IMR-90 (cell line): ENCODE measurements at regions not wholly inside any gene's neighbourhood (a gene's known extent, or its start where the extent isn't known, plus 50 kb on each side); places are given as distances from the start of the nearest gene placed in this dataset.

Experiments used
- ATAC-seq: fragments of 200-7000 bp; cut with Tn5 transposase; 2 replicates; pipeline ENCODE4 v1.9.1; 2020; ENCODE audit warnings: low read depth, mild to moderate bottlenecking, moderate library complexity
- BruUV-seq: library from RNA; stranded (reverse); fragments of 400-500 nt; replicated peaks from 2 replicates; lab custom pipeline; 2021; lab: Mats Ljungman, UMichigan
- CTCF ChIA-PET: fragments of 300-600 bp; formaldehyde crosslinking; extraction: SDS; loops from one replicate; lab custom pipeline; 2021; ENCODE audit warnings: antibody characterized with exemption; lab: Yijun Ruan, JAX
- POLR2A ChIA-PET: fragments of 300-600 bp; sonication (Branson Sonifier 250); formaldehyde crosslinking; loops from one replicate; lab custom pipeline; 2022; ENCODE audit warnings: antibody characterized with exemption; ENCODE audit not compliant: unreplicated experiment; lab: Charles Lee
- DNase-seq: peaks from one replicate; pipeline ENCODE4 v3.0.0; 2013
- H2AFZ ChIP-seq: replicated peaks from 2 replicates; pipeline ENCODE3; 2013; ENCODE audit warnings: low read length, mild to moderate bottlenecking; ENCODE audit not compliant: poor library complexity
- H2AK5ac ChIP-seq: 2 replicates; pipeline ENCODE4 v1.6.1; 2013; ENCODE audit warnings: low read depth, low read length, inconsistent platforms
- H2AK9ac ChIP-seq: replicated peaks from 2 replicates; pipeline ENCODE3; 2013; ENCODE audit warnings: mild to moderate bottlenecking, low read depth, low read length, moderate library complexity; ENCODE audit not compliant: poor library complexity
- H2BK120ac ChIP-seq: 2 replicates; pipeline ENCODE4 v1.6.1; 2013; ENCODE audit warnings: low read depth, low read length, inconsistent platforms
- H2BK15ac ChIP-seq: 3 replicates; pipeline ENCODE4 v1.6.1; 2013; ENCODE audit warnings: low read depth, low read length, inconsistent platforms
- H2BK20ac ChIP-seq: 2 replicates; pipeline ENCODE4 v1.6.1; 2013; ENCODE audit warnings: low read depth, mild to moderate bottlenecking, inconsistent platforms, low read length, moderate library complexity
- H2BK5ac ChIP-seq: 2 replicates; pipeline ENCODE4 v1.6.1; 2013; ENCODE audit warnings: mild to moderate bottlenecking, low read depth, low read length, inconsistent platforms; ENCODE audit not compliant: poor library complexity, severe bottlenecking
- H3K14ac ChIP-seq: replicated peaks from 2 replicates; pipeline ENCODE4 v1.6.1; 2013; ENCODE audit warnings: low read depth, low read length, inconsistent platforms
- H3K18ac ChIP-seq: 2 replicates; pipeline ENCODE4 v1.6.1; 2013; ENCODE audit warnings: low read depth, low read length, control low read depth
- H3K23ac ChIP-seq: 2 replicates; pipeline ENCODE4 v1.6.1; 2013; ENCODE audit warnings: low read depth, low read length, inconsistent platforms
- H3K27ac ChIP-seq: 2 replicates; pipeline ENCODE4 v1.5.1; 2013; ENCODE audit warnings: mild to moderate bottlenecking, control low read depth, low read length; ENCODE audit not compliant: insufficient read depth
- H3K27me3 ChIP-seq: 2 replicates; pipeline ENCODE4 v1.6.1; 2013; ENCODE audit warnings: low read length; ENCODE audit not compliant: control insufficient read depth, insufficient read depth
- H3K36me3 ChIP-seq: 2 replicates; pipeline ENCODE4 v1.6.1; 2013; ENCODE audit warnings: low read length, mixed read lengths; ENCODE audit not compliant: control insufficient read depth, insufficient read depth
- H3K4ac ChIP-seq: 2 replicates; pipeline ENCODE4 v1.6.1; 2013; ENCODE audit warnings: low read depth, low read length, inconsistent platforms
- H3K4me1 ChIP-seq: 2 replicates; pipeline ENCODE4 v1.6.1; 2013; ENCODE audit warnings: low read length, mixed read lengths; ENCODE audit not compliant: control insufficient read depth, insufficient read depth
- H3K4me2 ChIP-seq: 2 replicates; pipeline ENCODE4 v1.6.1; 2013; ENCODE audit warnings: low read depth, mild to moderate bottlenecking, control low read depth, low read length, moderate library complexity
- H3K4me3 ChIP-seq: 2 replicates; pipeline ENCODE4 v1.5.1; 2013; ENCODE audit warnings: low read depth, mild to moderate bottlenecking, control low read depth, low read length, moderate library complexity; ENCODE audit not compliant: insufficient read depth
- H3K56ac ChIP-seq: 2 replicates; pipeline ENCODE4 v1.6.1; 2013; ENCODE audit warnings: low read length, inconsistent platforms; ENCODE audit not compliant: insufficient read depth; ENCODE audit errors: extremely low read depth
- H3K79me1 ChIP-seq, 2 experiments: 2 replicates each; pipeline ENCODE4 v1.6.1; 2013; ENCODE audit warnings: low read length in 2 of 2, inconsistent platforms in 1 of 2, low read depth in 1 of 2
- H3K9ac ChIP-seq: 2 replicates; pipeline ENCODE4 v1.6.1; 2013; ENCODE audit warnings: low read depth, low read length, control low read depth
- H3K9me1 ChIP-seq: 2 replicates; pipeline ENCODE4 v1.6.1; 2013; ENCODE audit warnings: low read length, inconsistent platforms; ENCODE audit not compliant: insufficient read depth
- H3K9me3 ChIP-seq: 2 replicates; pipeline ENCODE4 v1.6.1; 2013; ENCODE audit warnings: low read length; ENCODE audit not compliant: control insufficient read depth, insufficient read depth
- H4K20me1 ChIP-seq: 2 replicates; pipeline ENCODE4 v1.6.1; 2013; ENCODE audit warnings: low read length, inconsistent platforms; ENCODE audit not compliant: insufficient read depth
- H4K5ac ChIP-seq: 2 replicates; pipeline ENCODE4 v1.6.1; 2013; ENCODE audit warnings: mild to moderate bottlenecking, low read depth, low read length, control low read depth
- H4K8ac ChIP-seq, 2 experiments: 2 replicates each; pipeline ENCODE4 v1.6.1; 2013; ENCODE audit warnings: low read depth in 2 of 2, low read length in 2 of 2, control low read depth in 1 of 2, inconsistent platforms in 1 of 2
- H4K91ac ChIP-seq: 2 replicates; pipeline ENCODE4 v1.6.1; 2013; ENCODE audit warnings: low read depth, low read length, inconsistent platforms; ENCODE audit not compliant: insufficient read depth
- BHLHE40 ChIP-seq: fragments of 150-350 bp; IDR thresholded peaks from 2 replicates; pipeline ENCODE4 v1.6.1; 2016; ENCODE audit warnings: mild to moderate bottlenecking, low read depth, low read length
- CTCF ChIP-seq: conservative IDR thresholded peaks from 2 replicates; pipeline ENCODE4 v1.5.1; 2012; ENCODE audit warnings: mild to moderate bottlenecking, low read depth, low read length, improper control_type of control experiment
- ELK1 ChIP-seq: fragments of 150-350 bp; IDR thresholded peaks from 2 replicates; pipeline ENCODE4 v1.6.1; 2016; ENCODE audit warnings: low read depth, mild to moderate bottlenecking, low read length, moderate library complexity, borderline replicate concordance
- POLR2A ChIP-seq: IDR thresholded peaks from 2 replicates; pipeline ENCODE4 v1.6.1; 2012; ENCODE audit warnings: mild to moderate bottlenecking, low read depth, low read length
- RCOR1 ChIP-seq: IDR thresholded peaks from 2 replicates; pipeline ENCODE4 v1.6.1; 2012; ENCODE audit warnings: mild to moderate bottlenecking, low read length, improper control_type of control experiment; ENCODE audit not compliant: insufficient replicate concordance
- RFX5 ChIP-seq: IDR thresholded peaks from 2 replicates; pipeline ENCODE4 v1.8.0; 2012; ENCODE audit warnings: low read depth, mild to moderate bottlenecking, low read length, moderate library complexity
- USF2 ChIP-seq: fragments of 150-350 bp; IDR thresholded peaks from 2 replicates; pipeline ENCODE4 v1.6.1; 2017; ENCODE audit warnings: mild to moderate bottlenecking, antibody characterized with exemption, low read length, low read depth
- dilution Hi-C: fragments of 300-500 bp; cut with HindIII; formaldehyde crosslinking; loops from one replicate; pipeline ENCODE4 v1.14.3; 2018; ENCODE audit warnings: low sequenced_read_pairs; ENCODE audit not compliant: unreplicated experiment
- in situ Hi-C: fragments of 300-500 bp; cut with MboI; formaldehyde crosslinking; loops from 3 replicates; pipeline ENCODE4 v1.14.3; 2019; ENCODE audit warnings: low sequenced_read_pairs, inconsistent platforms, mixed read lengths
- intact Hi-C: fragments of 100-400 bp; cut with micrococcal nuclease; formaldehyde crosslinking; loops from 2 replicates; pipeline ENCODE4 v1.10.0; 2022

GRCh38 chr3:130576375-130577266 lies 59.6 kb downstream of the COL6A6 start (continued):
- no peak for TF ChIP-seq ELK1

GRCh38 chr3:130582457-130583153 lies 65.6 kb downstream of the COL6A6 start:
- Histone ChIP-seq H3K23ac (no peak overlapping the region), H2BK5ac (no peak overlapping the region), H4K8ac (no peak overlapping the region), H3K18ac (no peak overlapping the region), H3K14ac (no peak overlapping the region), H3K9me1 (no peaks in the 10 kb centered on the region), H3K27ac (no peak overlapping the region), H2AFZ (no peak overlapping the region), H3K4me2 (no peak overlapping the region), H4K5ac (no peak overlapping the region), H3K4me3 (no peak overlapping the region), H4K20me1 (no peaks in the 10 kb centered on the region), H3K56ac (no peak overlapping the region), H2BK15ac (no peak overlapping the region), H3K4me1 (no peaks in the 10 kb centered on the region), H2AK5ac (no peak overlapping the region), H3K9ac (no peak overlapping the region), H3K9me3 (no peaks in the 10 kb centered on the region), H2BK20ac (no peak overlapping the region), H3K36me3 (no peaks in the 10 kb centered on the region), H4K91ac (no peak overlapping the region), H2BK120ac (no peak overlapping the region), H2AK9ac (no peak overlapping the region), H3K27me3 (peaks cover 2% of the 10 kb centered on the region), H3K79me1 (no peaks in the 10 kb centered on the region), H3K4ac (no peak overlapping the region)
- in situ Hi-C loops (no loop called here), dilution Hi-C loops (no loop called here), intact Hi-C loops (no loop called here)
- POLR2A ChIA-PET, result no interaction called here
- ATAC-seq (no peak), DNase-seq (no peak)
- no TSS peak for BruUV-seq
- TF ChIP-seq POLR2A, result no peak
- TF ChIP-seq CTCF, result no peak
- TF ChIP-seq ELK1, result no peak
- no peak for TF ChIP-seq USF2
- no peak for TF ChIP-seq RCOR1
- TF ChIP-seq RFX5, result no peak
- TF ChIP-seq BHLHE40, result no peak
- CTCF ChIA-PET, result interaction anchor here (0.6 kb wide), 1 partner anchor 163 kb away, joined by 4 read pairs; no protein-coding TSS in a partner anchor
